PC-3 (cell line): ENCODE measurements at regions not wholly inside any gene's neighbourhood (a gene's known extent, or its start where the extent isn't known, plus 50 kb on each side); places are given as distances from the start of the nearest gene placed in this dataset.

Source experiments
- ATAC-seq: fragments of 200-7000 bp; cut with Tn5 transposase; 2 replicates; pipeline ENCODE4 v1.9.1; 2020; ENCODE audit warnings: mild to moderate bottlenecking, moderate library complexity
- BruUV-seq: library from RNA; stranded (reverse); fragments of 400-500 nt; replicated peaks from 2 replicates; lab custom pipeline; 2021; lab: Mats Ljungman, UMichigan
- CTCF ChIA-PET: fragments of 300-600 bp; sonication (Branson Sonifier 250); formaldehyde crosslinking; loops from one replicate; lab custom pipeline; 2022; ENCODE audit warnings: antibody characterized with exemption; lab: Charles Lee
- POLR2A ChIA-PET: fragments of 300-600 bp; sonication (Branson Sonifier 250); formaldehyde crosslinking; loops from one replicate; lab custom pipeline; 2022; ENCODE audit warnings: antibody characterized with exemption; ENCODE audit not compliant: unreplicated experiment; lab: Charles Lee
- DNase-seq: peaks from one replicate; pipeline ENCODE4 v3.0.0-alpha.2; 2015
- H2AFZ ChIP-seq: fragments of 300-600 bp; sonication (generic); 2 replicates; pipeline ENCODE4 v1.6.0; 2016; ENCODE audit warnings: antibody characterized with exemption, low read length
- H3F3A ChIP-seq: fragments of 300-600 bp; sonication (generic); one replicate; pipeline ENCODE4 v1.6.0; 2017; ENCODE audit warnings: antibody characterized with exemption, low read length, control low read depth, mild to moderate bottlenecking; ENCODE audit not compliant: unreplicated experiment
- H3K27ac ChIP-seq: fragments of 300-600 bp; sonication (generic); 2 replicates; pipeline ENCODE4 v1.5.1; 2016; ENCODE audit warnings: mild to moderate bottlenecking, low read length
- H3K27me3 ChIP-seq: fragments of 300-600 bp; sonication (generic); 2 replicates; pipeline ENCODE4 v1.6.1; 2016; ENCODE audit warnings: low read length, mixed read lengths
- H3K36me3 ChIP-seq: fragments of 300-600 bp; sonication (generic); 2 replicates; pipeline ENCODE4 v1.6.1; 2016; ENCODE audit warnings: low read depth, mixed run types, low read length, mixed read lengths
- H3K4me1 ChIP-seq: fragments of 300-600 bp; sonication (generic); 2 replicates; pipeline ENCODE4 v1.5.1; 2016; ENCODE audit warnings: low read length; ENCODE audit not compliant: insufficient read depth
- H3K4me2 ChIP-seq: fragments of 300-600 bp; sonication (generic); 2 replicates; pipeline ENCODE4 v1.6.0; 2016; ENCODE audit warnings: low read length
- H3K4me3 ChIP-seq: fragments of 300-600 bp; sonication (generic); 2 replicates; pipeline ENCODE4 v1.5.1; 2016; ENCODE audit warnings: mild to moderate bottlenecking, low read length, mixed read lengths
- H3K79me2 ChIP-seq: fragments of 300-600 bp; sonication (generic); 2 replicates; pipeline ENCODE4 v1.6.1; 2017; ENCODE audit warnings: low read length, mixed read lengths
- H3K9ac ChIP-seq: fragments of 300-600 bp; sonication (generic); 2 replicates; pipeline ENCODE4 v1.6.0; 2016; ENCODE audit warnings: mild to moderate bottlenecking, low read length
- H3K9me2 ChIP-seq: fragments of 300-600 bp; sonication (generic); replicated peaks from 2 replicates; pipeline ENCODE4 v1.6.1; 2016; ENCODE audit warnings: mixed run types, low read length, mixed read lengths
- H3K9me3 ChIP-seq: fragments of 300-600 bp; sonication (generic); 2 replicates; pipeline ENCODE4 v1.6.1; 2016; ENCODE audit warnings: low read length, mixed read lengths
- H4K20me1 ChIP-seq: fragments of 300-600 bp; sonication (generic); 2 replicates; pipeline ENCODE4 v1.6.1; 2016; ENCODE audit warnings: low read length, mixed read lengths
- CTCF ChIP-seq: fragments of 300-600 bp; sonication (generic); conservative IDR thresholded peaks from 2 replicates; pipeline ENCODE4 v1.5.1; 2017; ENCODE audit warnings: antibody characterized with exemption, low read depth, mild to moderate bottlenecking, low read length
- EZH2 ChIP-seq: fragments of 300-600 bp; sonication (generic); IDR thresholded peaks from one replicate; pipeline ENCODE4 v1.6.1; 2017; ENCODE audit warnings: antibody characterized with exemption, mild to moderate bottlenecking, low read length; ENCODE audit not compliant: unreplicated experiment
- EZH2phosphoT487 ChIP-seq: fragments of 300-600 bp; sonication (generic); IDR thresholded peaks from 2 replicates; pipeline ENCODE4 v1.6.1; 2018; ENCODE audit warnings: mild to moderate bottlenecking, antibody characterized with exemption, low read length, borderline replicate concordance
- intact Hi-C: fragments of 100-400 bp; cut with micrococcal nuclease; formaldehyde crosslinking; loops from 2 replicates; pipeline ENCODE4 v1.9.0; 2023

GRCh38 chr11:110958216-110958615 lies 246.0 kb upstream of the ARHGAP20 start:
- ATAC-seq (no peak), DNase-seq (no peak)
- H3F3A ChIP-seq, result no peaks in the 10 kb centered on the region
- no peak overlapping the region for H3K27ac ChIP-seq
- no peak overlapping the region for H2AFZ ChIP-seq
- peaks cover 60% of the 10 kb centered on the region for H3K27me3 ChIP-seq
- POLR2A ChIA-PET, result no interaction called here
- no peaks in the 10 kb centered on the region for H3K36me3 ChIP-seq
- intact Hi-C loops, result no loop called here
- H3K79me2 ChIP-seq, result no peaks in the 10 kb centered on the region
- no peak overlapping the region for H3K9ac ChIP-seq
- CTCF ChIA-PET, result no interaction called here
- no peaks in the 10 kb centered on the region for H3K9me3 ChIP-seq
- no peak overlapping the region for H3K4me3 ChIP-seq
- no TSS peak for BruUV-seq
- TF ChIP-seq EZH2 (no peak), CTCF (no peak), EZH2phosphoT487 (no peak)
- H4K20me1 ChIP-seq, result no peaks in the 10 kb centered on the region
- H3K4me1 ChIP-seq, result no peaks in the 10 kb centered on the region
- no peak overlapping the region for H3K4me2 ChIP-seq
- H3K9me2 ChIP-seq, result no peaks in the 10 kb centered on the region

DNA sequence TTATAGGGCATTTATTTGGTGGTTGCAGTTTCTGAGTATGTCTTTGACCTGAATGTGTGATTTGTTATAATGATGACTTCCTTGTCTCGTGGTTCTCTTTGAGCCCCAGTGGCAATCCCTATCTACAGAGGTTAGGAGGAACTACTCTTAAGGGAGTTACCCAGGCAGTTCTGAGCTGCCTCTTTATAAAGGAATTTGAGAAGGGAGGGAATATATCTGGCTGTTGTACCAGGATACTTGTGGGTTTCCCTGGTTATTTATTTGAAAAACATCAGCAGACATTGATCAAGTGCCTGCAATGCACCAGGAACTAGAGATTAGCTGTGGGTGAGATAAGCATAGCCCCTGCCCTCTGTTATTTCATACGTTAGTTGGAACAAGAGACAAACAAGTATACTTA lies 243.5 kb upstream of the ARHGAP20 start:
- BruUV-seq, result no TSS peak
- no peak overlapping the region for H2AFZ ChIP-seq
- H3K4me2 ChIP-seq, result no peak overlapping the region
- H3K9me2 ChIP-seq, result no peaks in the 10 kb centered on the region
- no peaks in the 10 kb centered on the region for H3K9me3 ChIP-seq
- no peaks in the 10 kb centered on the region for H3K4me1 ChIP-seq
- peaks cover 42% of the 10 kb centered on the region for H3K27me3 ChIP-seq
- ChIA-PET CTCF (no interaction called here), POLR2A (no interaction called here)
- intact Hi-C loops, result no loop called here
- no peak overlapping the region for H3K9ac ChIP-seq
- ATAC-seq (no peak), DNase-seq (no peak)
- no peaks in the 10 kb centered on the region for H3K36me3 ChIP-seq
- no peaks in the 10 kb centered on the region for H3K79me2 ChIP-seq
- H3K4me3 ChIP-seq, result no peak overlapping the region
- TF ChIP-seq EZH2phosphoT487 (no peak), EZH2 (no peak), CTCF (no peak)
- H3F3A ChIP-seq, result no peaks in the 10 kb centered on the region
- no peak overlapping the region for H3K27ac ChIP-seq
- H4K20me1 ChIP-seq, result no peaks in the 10 kb centered on the region

DNA sequence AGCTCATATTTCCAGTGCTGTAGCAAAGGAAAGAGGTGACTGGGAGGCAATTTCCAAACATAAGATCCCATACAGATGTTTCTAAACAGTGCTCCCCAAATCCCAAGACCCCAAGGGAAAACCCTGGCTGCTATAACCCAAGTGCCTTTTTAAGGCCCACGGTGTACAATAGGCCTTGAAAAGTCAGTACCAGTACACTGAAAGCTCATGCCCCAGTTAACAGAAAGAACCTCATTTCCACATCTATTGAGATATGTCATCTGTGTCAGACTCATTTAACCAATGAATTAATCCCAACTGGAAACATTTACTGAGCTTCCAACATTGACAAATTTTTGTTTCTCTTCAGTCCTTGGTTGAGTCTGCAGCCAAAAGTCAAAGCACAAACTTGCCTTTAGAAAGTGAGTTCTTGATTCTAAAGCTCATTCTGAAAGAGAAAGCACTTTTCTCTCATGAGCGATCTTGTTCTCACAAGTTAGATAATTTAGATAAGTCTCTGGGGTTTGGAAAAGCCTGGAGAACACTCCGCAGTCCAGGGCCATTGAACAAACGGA lies 239.8 kb upstream of the ARHGAP20 start:
- no peaks in the 10 kb centered on the region for H3K36me3 ChIP-seq
- no peak overlapping the region for H3K4me2 ChIP-seq
- H3K4me1 ChIP-seq, result no peaks in the 10 kb centered on the region
- DNase-seq (no peak), ATAC-seq (no peak)
- ChIA-PET CTCF (no interaction called here), POLR2A (no interaction called here)
- H3K4me3 ChIP-seq, result no peak overlapping the region
- peaks cover 7% of the 10 kb centered on the region for H3K27me3 ChIP-seq
- TF ChIP-seq EZH2phosphoT487 (no peak), EZH2 (no peak), CTCF (no peak)
- no peaks in the 10 kb centered on the region for H3K9me3 ChIP-seq
- no peaks in the 10 kb centered on the region for H4K20me1 ChIP-seq
- no peaks in the 10 kb centered on the region for H3K9me2 ChIP-seq
- no peaks in the 10 kb centered on the region for H3K79me2 ChIP-seq
- BruUV-seq, result no TSS peak
- H3F3A ChIP-seq, result no peaks in the 10 kb centered on the region
- no peak overlapping the region for H3K27ac ChIP-seq
- H3K9ac ChIP-seq, result no peak overlapping the region
- intact Hi-C loops, result no loop called here
- no peak overlapping the region for H2AFZ ChIP-seq
